GM12878 (cell line): ENCODE measurements at regions not wholly inside any gene's neighbourhood (a gene's known extent, or its start where the extent isn't known, plus 50 kb on each side); places are given as distances from the start of the nearest gene placed in this dataset.

Source experiments
- ATAC-seq: fragments of 200-7000 bp; cut with Tn5 transposase; 3 replicates; pipeline ENCODE4 v1.9.1; 2020; ENCODE audit warnings: mild to moderate bottlenecking, moderate library complexity
- BruUV-seq: library from RNA; stranded (reverse); fragments of 400-500 nt; replicated peaks from 2 replicates; lab custom pipeline; 2021; lab: Mats Ljungman, UMichigan
- CTCF ChIA-PET: fragments of 300-600 bp; sonication (Branson Sonifier 250); formaldehyde crosslinking; extraction: SDS; loops from one replicate; lab custom pipeline; 2021; ENCODE audit warnings: inconsistent platforms; lab: Yijun Ruan, JAX
- POLR2A ChIA-PET: fragments of 350-600 bp; formaldehyde crosslinking; extraction: SDS; loops from one replicate; lab custom pipeline; 2021; ENCODE audit warnings: inconsistent platforms; lab: Charles Lee
- RAD21 ChIA-PET: fragments of 300-600 bp; sonication (Branson Sonifier 250); formaldehyde crosslinking; loops from one replicate; lab custom pipeline; 2023; ENCODE audit warnings: antibody characterized with exemption; ENCODE audit not compliant: unreplicated experiment; lab: Charles Lee
- SMC1A ChIA-PET: fragments of 300-600 bp; sonication (Branson Sonifier 250); formaldehyde crosslinking; loops from one replicate; lab custom pipeline; 2023; ENCODE audit not compliant: unreplicated experiment, uncharacterized antibody; lab: Charles Lee
- DNase-seq: peaks from one replicate; pipeline ENCODE4 v3.0.0-alpha.2; 2011; ENCODE audit warnings: low read depth, low spot score
- FAIRE-seq: peaks from 3 replicates; lab custom pipeline; 2011; peaks lifted over from hg19 to GRCh38; lab: Jason Lieb, UNC
- H2AFZ ChIP-seq: 2 replicates; pipeline ENCODE4 v1.6.0; 2011; ENCODE audit warnings: low read depth, low read length, control low read depth; ENCODE audit not compliant: control insufficient read depth
- H3K27ac ChIP-seq: 2 replicates; pipeline ENCODE4 v1.5.1; 2011; ENCODE audit warnings: control low read depth; ENCODE audit not compliant: control insufficient read depth, insufficient read depth
- H3K27me3 ChIP-seq, 2 experiments: replicated peaks in 1 of 2; 2 replicates each; pipeline versions ENCODE4 v1.6.0 to v1.6.1; 2011; ENCODE audit warnings: low read length in 1 of 2; ENCODE audit not compliant: control insufficient read depth in 2 of 2, insufficient read depth in 2 of 2
- H3K36me3 ChIP-seq, 2 experiments: 2 replicates each; pipeline ENCODE4 v1.5.1; 2011; ENCODE audit warnings: low read length in 1 of 2; ENCODE audit not compliant: control insufficient read depth in 2 of 2, insufficient read depth in 2 of 2
- H3K4me1 ChIP-seq: 2 replicates; pipeline ENCODE4 v1.6.1; 2011; ENCODE audit warnings: mild to moderate bottlenecking, low read length, moderate library complexity, mixed read lengths; ENCODE audit not compliant: control insufficient read depth, insufficient read depth
- H3K4me2 ChIP-seq: 2 replicates; pipeline ENCODE4 v1.6.0; 2011; ENCODE audit warnings: control low read depth; ENCODE audit not compliant: control insufficient read depth, insufficient read depth
- H3K4me3 ChIP-seq: fragments of 200-600 bp; sonication (generic); 2 replicates; pipeline ENCODE4 v1.5.1; 2016
- H3K79me2 ChIP-seq: 2 replicates; pipeline ENCODE4 v1.6.0; 2011; ENCODE audit warnings: low read length; ENCODE audit not compliant: control insufficient read depth, insufficient read depth
- H3K9ac ChIP-seq: 2 replicates; pipeline ENCODE4 v1.8.0; 2011; ENCODE audit warnings: low read length, control low read depth, mixed read lengths; ENCODE audit not compliant: control insufficient read depth, insufficient read depth
- H3K9me3 ChIP-seq: replicated peaks from 3 replicates; pipeline ENCODE4 v1.5.1; 2011; ENCODE audit warnings: mild to moderate bottlenecking, low read length; ENCODE audit not compliant: control insufficient read depth, insufficient read depth
- H4K20me1 ChIP-seq: 2 replicates; pipeline ENCODE4 v1.6.0; 2011; ENCODE audit not compliant: control insufficient read depth, insufficient read depth
- BCL11A ChIP-seq: IDR thresholded peaks from 2 replicates; pipeline ENCODE4 v1.6.1; 2011; ENCODE audit warnings: low read depth, low read length
- HCFC1 ChIP-seq: fragments of 150-350 bp; IDR thresholded peaks from 2 replicates; pipeline ENCODE4 v1.6.1; 2014; ENCODE audit warnings: low read length
- JUNB ChIP-seq: IDR thresholded peaks from 2 replicates; pipeline ENCODE4 v1.6.1; 2016; ENCODE audit warnings: antibody characterized with exemption, mild to moderate bottlenecking
- WRNIP1 ChIP-seq: IDR thresholded peaks from 2 replicates; pipeline ENCODE4 v1.6.1; 2011; ENCODE audit warnings: low read depth, low read length, improper control_type of control experiment, borderline replicate concordance
- ZBTB33 ChIP-seq: fragments of 450-650 bp; IDR thresholded peaks from 2 replicates; pipeline ENCODE4 v1.6.1; 2017; ENCODE audit warnings: mild to moderate bottlenecking
- WGBS: methylation state at CpG from one replicate; pipeline ENCODE4 v1.1.6; 2016; ENCODE audit warnings: low lambda C conversion rate; ENCODE audit not compliant: insufficient replicate concordance, insufficient coverage; ENCODE audit errors: missing lambda C conversion rate; 5-methylcytosine and 5-hydroxymethylcytosine counted together
- in situ Hi-C: fragments of 300-500 bp; cut with MboI; formaldehyde crosslinking; loops from 9 replicates; pipeline ENCODE4 v1.14.3; 2018; ENCODE audit warnings: mixed read lengths
- intact Hi-C: fragments of 100-400 bp; cut with micrococcal nuclease; formaldehyde crosslinking; loops from one replicate; pipeline ENCODE4 v1.14.2; 2022; ENCODE audit not compliant: unreplicated experiment
- TF ChIP-seq, protein P1 (sequence below): IDR thresholded peaks from 2 replicates; pipeline ENCODE4 v1.6.1; 2012; ENCODE audit warnings: low read depth, low read length, improper control_type of control experiment

GRCh38 chr6:165191461-165191860 lies 117.9 kb downstream of the C6orf118 start:
- TF ChIP-seq JUNB (no peak), WRNIP1 (no peak), BCL11A (no peak), HCFC1 (no peak), ZBTB33 (no peak)
- TF ChIP-seq, protein P1, sequence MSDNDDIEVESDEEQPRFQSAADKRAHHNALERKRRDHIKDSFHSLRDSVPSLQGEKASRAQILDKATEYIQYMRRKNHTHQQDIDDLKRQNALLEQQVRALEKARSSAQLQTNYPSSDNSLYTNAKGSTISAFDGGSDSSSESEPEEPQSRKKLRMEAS, result no peak
- TF ChIP-seq, all 136 proteins: peak for 0
- Histone ChIP-seq H3K27me3 (no peaks in the 10 kb centered on the region), H3K9ac (no peak overlapping the region), H4K20me1 (no peaks in the 10 kb centered on the region), H3K79me2 (no peaks in the 10 kb centered on the region), H3K4me1 (no peaks in the 10 kb centered on the region), H3K9me3 (no peaks in the 10 kb centered on the region), H3K27ac (no peak overlapping the region), H3K4me3 (no peak overlapping the region), H3K4me2 (no peak overlapping the region), H3K36me3 (no peaks in the 10 kb centered on the region), H2AFZ (no peak overlapping the region)
- ATAC-seq (no peak), FAIRE-seq (no peak), DNase-seq (no peak)
- ChIA-PET CTCF (no interaction called here), SMC1A (no interaction called here), RAD21 (no interaction called here), POLR2A (no interaction called here)
- no TSS peak for BruUV-seq
- in situ Hi-C loops (no loop called here), intact Hi-C loops (no loop called here)
- 32% methylated on average over 2 of the region's 2 CpGs for WGBS
